ACC112 (cell line): ENCODE measurements at regions not wholly inside any gene's neighbourhood (a gene's known extent, or its start where the extent isn't known, plus 50 kb on each side); places are given as distances from the start of the nearest gene placed in this dataset.

Experiments
- H2AFZ ChIP-seq: fragments of 200-600 bp; sonication (generic); one replicate; pipeline ENCODE4 v1.6.0; 2017; ENCODE audit warnings: antibody characterized with exemption, low read length; ENCODE audit not compliant: unreplicated experiment
- H3K27ac ChIP-seq: fragments of 200-600 bp; sonication (generic); 2 replicates; pipeline ENCODE4 v1.5.1; 2014; ENCODE audit warnings: low read depth, mild to moderate bottlenecking, antibody characterized with exemption, low read length, moderate library complexity
- H3K27me3 ChIP-seq: fragments of 200-600 bp; sonication (generic); 2 replicates; pipeline ENCODE4 v1.6.1; 2014; ENCODE audit warnings: mild to moderate bottlenecking, antibody characterized with exemption, low read length, moderate library complexity, mixed read lengths; ENCODE audit not compliant: insufficient read depth
- H3K36me3 ChIP-seq: fragments of 200-600 bp; sonication (generic); 2 replicates; pipeline ENCODE4 v1.6.1; 2016; ENCODE audit warnings: mild to moderate bottlenecking, antibody characterized with exemption, low read length, moderate library complexity, mixed read lengths; ENCODE audit not compliant: insufficient read depth
- H3K4me1 ChIP-seq: fragments of 200-600 bp; sonication (generic); one replicate; pipeline ENCODE4 v1.6.1; 2016; ENCODE audit warnings: low read length, mixed read lengths; ENCODE audit not compliant: insufficient read depth, unreplicated experiment, control insufficient read depth
- H3K4me3 ChIP-seq: fragments of 200-600 bp; sonication (generic); 2 replicates; pipeline ENCODE4 v1.5.1; 2014; ENCODE audit warnings: mild to moderate bottlenecking, low read depth, low read length
- H3K79me2 ChIP-seq: fragments of 200-600 bp; sonication (generic); one replicate; pipeline ENCODE4 v1.6.0; 2016; ENCODE audit warnings: low read length; ENCODE audit not compliant: control insufficient read depth, unreplicated experiment, insufficient read depth

- no peak overlapping the region for H3K4me3 ChIP-seq
- peaks cover 70% of the 10 kb centered on the region for H3K4me1 ChIP-seq
- no peaks in the 10 kb centered on the region for H3K36me3 ChIP-seq
- no peak overlapping the region for H2AFZ ChIP-seq
- no peaks in the 10 kb centered on the region for H3K79me2 ChIP-seq
- no peaks in the 10 kb centered on the region for H3K27me3 ChIP-seq
- peak overlapping the region; percentile 82 for H3K27ac ChIP-seq
Measured at GRCh38 chr6:25012657-25013056, 76.9 kb upstream of the RIPOR2 start.

GRCh38 chr6:25013246-25013645 lies 77.5 kb upstream of the RIPOR2 start:
- Histone ChIP-seq H3K4me1 (peaks cover 72% of the 10 kb centered on the region), H3K36me3 (no peaks in the 10 kb centered on the region), H3K79me2 (no peaks in the 10 kb centered on the region), H2AFZ (no peak overlapping the region), H3K27me3 (no peaks in the 10 kb centered on the region), H3K27ac (peak overlapping the region; percentile 82), H3K4me3 (no peak overlapping the region)

- H3K4me1 ChIP-seq = peaks cover 72% of the 10 kb centered on the region
Measured at GRCh38 chr6:25014369-25014768, 78.6 kb upstream of the RIPOR2 start.

GRCh38 chr6:25014791-25015560 lies 79.2 kb upstream of the RIPOR2 start:
- Histone ChIP-seq H3K79me2 (no peaks in the 10 kb centered on the region), H3K27ac (peak overlapping the region; percentile 82), H3K27me3 (no peaks in the 10 kb centered on the region), H2AFZ (peak overlapping the region; percentile 29), H3K36me3 (no peaks in the 10 kb centered on the region), H3K4me3 (peak overlapping the region; percentile 2; the same call in 1 of the 2 replicates), H3K4me1 (peaks cover 69% of the 10 kb centered on the region)

More at GRCh38 chr6:25014369-25014768, 78.6 kb upstream of the RIPOR2 start:
- Histone ChIP-seq H3K27ac (peak overlapping the region; percentile 82), H3K4me3 (peak overlapping the region; percentile 2; the same call in 1 of the 2 replicates), H3K36me3 (no peaks in the 10 kb centered on the region), H2AFZ (no peak overlapping the region), H3K79me2 (no peaks in the 10 kb centered on the region), H3K27me3 (no peaks in the 10 kb centered on the region)

GRCh38 chr6:25016014-25016720 lies 80.4 kb upstream of the RIPOR2 start:
- Histone ChIP-seq H3K27ac (peak overlapping the region; percentile 18), H3K4me3 (no peak overlapping the region), H3K4me1 (peaks cover 59% of the 10 kb centered on the region), H3K36me3 (no peaks in the 10 kb centered on the region), H2AFZ (no peak overlapping the region), H3K79me2 (no peaks in the 10 kb centered on the region), H3K27me3 (no peaks in the 10 kb centered on the region)

- Histone ChIP-seq H3K27ac (peak overlapping the region; percentile 28; the same call in 1 of the 2 replicates), H3K27me3 (no peaks in the 10 kb centered on the region), H3K4me3 (no peak overlapping the region), H3K4me1 (peaks cover 45% of the 10 kb centered on the region), H3K36me3 (no peaks in the 10 kb centered on the region), H3K79me2 (no peaks in the 10 kb centered on the region), H2AFZ (no peak overlapping the region)
Measured at GRCh38 chr6:25017486-25017885, 81.7 kb upstream of the RIPOR2 start.

GRCh38 chr6:25017932-25018567 lies 82.3 kb upstream of the RIPOR2 start:
- Histone ChIP-seq H3K4me3 (no peak overlapping the region), H3K79me2 (no peaks in the 10 kb centered on the region), H3K27me3 (no peaks in the 10 kb centered on the region), H3K27ac (no peak overlapping the region), H3K36me3 (no peaks in the 10 kb centered on the region), H3K4me1 (peaks cover 40% of the 10 kb centered on the region), H2AFZ (no peak overlapping the region)

- Histone ChIP-seq H2AFZ (no peak overlapping the region), H3K27me3 (no peaks in the 10 kb centered on the region), H3K36me3 (no peaks in the 10 kb centered on the region), H3K4me1 (peaks cover 35% of the 10 kb centered on the region), H3K79me2 (no peaks in the 10 kb centered on the region), H3K27ac (no peak overlapping the region), H3K4me3 (no peak overlapping the region)
Measured at GRCh38 chr6:25018568-25018954, 82.8 kb upstream of the RIPOR2 start.

GRCh38 chr6:25022140-25022553 lies 86.4 kb upstream of the RIPOR2 start:
- Histone ChIP-seq H3K27me3 (no peaks in the 10 kb centered on the region), H3K36me3 (no peaks in the 10 kb centered on the region), H3K4me1 (peaks cover 14% of the 10 kb centered on the region), H3K4me3 (no peak overlapping the region), H2AFZ (no peak overlapping the region), H3K79me2 (no peaks in the 10 kb centered on the region), H3K27ac (no peak overlapping the region)

- no peaks in the 10 kb centered on the region for H3K27me3 ChIP-seq
- H3K4me3 ChIP-seq = no peak overlapping the region
- no peaks in the 10 kb centered on the region for H3K79me2 ChIP-seq
- H3K27ac ChIP-seq = no peak overlapping the region
- H2AFZ ChIP-seq = no peak overlapping the region
- no peaks in the 10 kb centered on the region for H3K36me3 ChIP-seq
- peaks cover 7% of the 10 kb centered on the region for H3K4me1 ChIP-seq
Measured at GRCh38 chr6:25023781-25024180, 88.0 kb upstream of the RIPOR2 start.
